MM.1S (cell line): ENCODE measurements at regions not wholly inside any gene's neighbourhood (a gene's known extent, or its start where the extent isn't known, plus 50 kb on each side); places are given as distances from the start of the nearest gene placed in this dataset.

Experiments used
- CTCF ChIP-seq: fragments of 300-600 bp; sonication (generic); IDR thresholded peaks from 2 replicates; pipeline ENCODE4 v1.5.1; 2016; ENCODE audit warnings: antibody characterized with exemption, low read length, mixed read lengths
- EZH2 ChIP-seq: fragments of 300-600 bp; sonication (generic); optimal IDR thresholded peaks from 2 replicates; pipeline ENCODE3; 2017; ENCODE audit warnings: low read depth, mild to moderate bottlenecking, antibody characterized with exemption, low read length, mixed read lengths
- EZH2phosphoT487 ChIP-seq: fragments of 300-600 bp; sonication (generic); IDR thresholded peaks from 2 replicates; pipeline ENCODE4 v1.6.1; 2018; ENCODE audit warnings: antibody characterized with exemption, low read length

GRCh38 chr14:27995691-27996090 lies 770.9 kb upstream of the FOXG1 start:
- TF ChIP-seq CTCF (no peak), EZH2 (no peak), EZH2phosphoT487 (no peak)
